Amniotic epithelial cell (primary cell): ENCODE measurements at regions not wholly inside any gene's neighbourhood (a gene's known extent, or its start where the extent isn't known, plus 50 kb on each side); places are given as distances from the start of the nearest gene placed in this dataset.
A peak's percentile ranks its signal among the peaks of the same experiment; 100 is the strongest.
"Not testable (repeated sequence)": the region's sequence is repeated elsewhere in the genome, so short reads cannot be mapped to it uniquely, and the experiment has no call there.

Source experiments
- DNase-seq: peaks from one replicate; pipeline ENCODE4 v3.0.0-alpha.2; 2010; ENCODE audit warnings: low read depth

- no peak for DNase-seq
Observed at GRCh38 chr12:115898670-115899069, 378.8 kb downstream of the MED13L start.

- DNase-seq: no peak
Observed at GRCh38 chr12:115897729-115898128, 379.8 kb downstream of the MED13L start.

GRCh38 chr12:115895247-115895646 lies 382.2 kb downstream of the MED13L start:
- no peak for DNase-seq

- DNase-seq: no peak
Observed at GRCh38 chr12:115891556-115892164, 385.8 kb downstream of the MED13L start.

- no peak for DNase-seq
Observed at GRCh38 chr12:115886666-115887065, 390.8 kb downstream of the MED13L start.

GRCh38 chr12:115885040-115885690 lies 392.3 kb downstream of the MED13L start:
- no peak for DNase-seq

GRCh38 chr12:115882936-115883335 lies 394.6 kb downstream of the MED13L start:
- DNase-seq: no peak

- DNase-seq: no peak
Observed at GRCh38 chr12:115880238-115880637, 397.3 kb downstream of the MED13L start.

- no peak for DNase-seq
Observed at GRCh38 chr12:115879354-115879753, 398.1 kb downstream of the MED13L start.

- DNase-seq: no peak
Observed at GRCh38 chr12:115873451-115874082, 403.9 kb downstream of the MED13L start.

GRCh38 chr12:115872919-115873357 lies 404.6 kb downstream of the MED13L start:
- DNase-seq: peak; percentile 9

GRCh38 chr12:115872212-115872611 lies 405.3 kb downstream of the MED13L start:
- DNase-seq: no peak

GRCh38 chr12:115871714-115872113 lies 405.8 kb downstream of the MED13L start:
- DNase-seq: peak; percentile 29

- DNase-seq: no peak
Observed at GRCh38 chr12:115870510-115870909, 407.0 kb downstream of the MED13L start.

- DNase-seq: no peak
Observed at GRCh38 chr12:115870021-115870420, 407.5 kb downstream of the MED13L start.

- no peak for DNase-seq
Observed at GRCh38 chr12:115869604-115870003, 407.9 kb downstream of the MED13L start.

GRCh38 chr12:115868624-115869023 lies 408.9 kb downstream of the MED13L start:
- no peak for DNase-seq

GRCh38 chr12:115867854-115868253 lies 409.6 kb downstream of the MED13L start:
- no peak for DNase-seq

GRCh38 chr12:115866909-115867525 lies 410.5 kb downstream of the MED13L start:
- no peak for DNase-seq

- DNase-seq: not testable (repeated sequence)
Observed at GRCh38 chr12:115866281-115866680, 411.2 kb downstream of the MED13L start.

- no peak for DNase-seq
Observed at GRCh38 chr12:115864396-115864795, 413.1 kb downstream of the MED13L start.

GRCh38 chr12:115860619-115861018 lies 416.9 kb downstream of the MED13L start:
- no peak for DNase-seq

- no peak for DNase-seq
Observed at GRCh38 chr12:115859231-115859630, 418.3 kb downstream of the MED13L start.
